H1 (cell line): ENCODE measurements at regions not wholly inside any gene's neighbourhood (a gene's known extent, or its start where the extent isn't known, plus 50 kb on each side); places are given as distances from the start of the nearest gene placed in this dataset.

Experiments
- ATF3 ChIP-seq: IDR thresholded peaks from 2 replicates; pipeline ENCODE4 v1.6.1; 2011; ENCODE audit warnings: low read depth, mild to moderate bottlenecking, low read length; ENCODE audit not compliant: insufficient read depth
- SP4 ChIP-seq: IDR thresholded peaks from 2 replicates; pipeline ENCODE4 v1.6.1; 2012; ENCODE audit warnings: low read length, inconsistent platforms
- TF ChIP-seq, protein P1 (sequence below): IDR thresholded peaks from 2 replicates; pipeline ENCODE4 v1.6.1; 2012; ENCODE audit warnings: low read length, inconsistent platforms
- TF ChIP-seq, protein P2 (sequence below): IDR thresholded peaks from 2 replicates; pipeline ENCODE4 v1.6.1; 2011; ENCODE audit warnings: low read length, improper control_type of control experiment

- TF ChIP-seq, protein P1, sequence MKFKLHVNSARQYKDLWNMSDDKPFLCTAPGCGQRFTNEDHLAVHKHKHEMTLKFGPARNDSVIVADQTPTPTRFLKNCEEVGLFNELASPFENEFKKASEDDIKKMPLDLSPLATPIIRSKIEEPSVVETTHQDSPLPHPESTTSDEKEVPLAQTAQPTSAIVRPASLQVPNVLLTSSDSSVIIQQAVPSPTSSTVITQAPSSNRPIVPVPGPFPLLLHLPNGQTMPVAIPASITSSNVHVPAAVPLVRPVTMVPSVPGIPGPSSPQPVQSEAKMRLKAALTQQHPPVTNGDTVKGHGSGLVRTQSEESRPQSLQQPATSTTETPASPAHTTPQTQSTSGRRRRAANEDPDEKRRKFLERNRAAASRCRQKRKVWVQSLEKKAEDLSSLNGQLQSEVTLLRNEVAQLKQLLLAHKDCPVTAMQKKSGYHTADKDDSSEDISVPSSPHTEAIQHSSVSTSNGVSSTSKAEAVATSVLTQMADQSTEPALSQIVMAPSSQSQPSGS: no peak
- TF ChIP-seq SP4: no peak
- no peak for TF ChIP-seq ATF3
- TF ChIP-seq, protein P2, sequence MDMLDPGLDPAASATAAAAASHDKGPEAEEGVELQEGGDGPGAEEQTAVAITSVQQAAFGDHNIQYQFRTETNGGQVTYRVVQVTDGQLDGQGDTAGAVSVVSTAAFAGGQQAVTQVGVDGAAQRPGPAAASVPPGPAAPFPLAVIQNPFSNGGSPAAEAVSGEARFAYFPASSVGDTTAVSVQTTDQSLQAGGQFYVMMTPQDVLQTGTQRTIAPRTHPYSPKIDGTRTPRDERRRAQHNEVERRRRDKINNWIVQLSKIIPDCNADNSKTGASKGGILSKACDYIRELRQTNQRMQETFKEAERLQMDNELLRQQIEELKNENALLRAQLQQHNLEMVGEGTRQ: no peak
These were observed 899.7 kb upstream of the GCFC2 start (continued) for GRCh38 chr2:76610451-76610850.
